Naive thymus-derived CD4-positive, alpha-beta T cell (primary cell): ENCODE measurements at regions not wholly inside any gene's neighbourhood (a gene's known extent, or its start where the extent isn't known, plus 50 kb on each side); places are given as distances from the start of the nearest gene placed in this dataset.

Experiments
- ATAC-seq: fragments of 150-1000 bp; cut with Tn5 transposase; 2 replicates; pipeline ENCODE4 v1.10.0; 2021; ENCODE audit warnings: mild to moderate bottlenecking, moderate library complexity
- CTCF ChIA-PET: fragments of 350-600 bp; sonication (Branson Sonifier 250); formaldehyde crosslinking; loops from one replicate; lab custom pipeline; 2021; ENCODE audit warnings: antibody characterized with exemption; lab: Charles Lee
- POLR2A ChIA-PET: fragments of 350-600 bp; sonication (Branson Sonifier 250); formaldehyde crosslinking; loops from one replicate; lab custom pipeline; 2021; ENCODE audit warnings: antibody characterized with exemption, inconsistent platforms; lab: Charles Lee
- DNase-seq, 9 donors: peaks; one replicate each; pipeline versions ENCODE4 v3.0.0 to v3.0.0-alpha.2; 2020 to 2022; ENCODE audit warnings: mixed read lengths in 1 of 9
- H3K27ac ChIP-seq: one replicate; pipeline ENCODE4 v1.7.0; 2013; ENCODE audit warnings: mild to moderate bottlenecking, low read depth, low read length, moderate library complexity
- H3K27me3 ChIP-seq, 2 donors: one replicate each; pipeline ENCODE4 v1.7.0; 2013; ENCODE audit warnings: low read length in 2 of 2, mild to moderate bottlenecking in 2 of 2, moderate library complexity in 2 of 2; ENCODE audit not compliant: control insufficient read depth in 2 of 2, insufficient read depth in 2 of 2
- H3K36me3 ChIP-seq, 3 experiments: 1 replicate in 2 of 3; 2 replicates in 1 of 3; pipeline ENCODE4 v1.7.0; 2013; ENCODE audit warnings: low read length in 3 of 3, mild to moderate bottlenecking in 3 of 3, moderate library complexity in 1 of 3; ENCODE audit not compliant: insufficient read depth in 3 of 3, control insufficient read depth in 2 of 3
- H3K4me1 ChIP-seq, 2 donors: one replicate each; pipeline ENCODE4 v1.7.0; 2013; ENCODE audit warnings: low read length in 2 of 2, mild to moderate bottlenecking in 2 of 2, moderate library complexity in 1 of 2; ENCODE audit not compliant: control insufficient read depth in 2 of 2, insufficient read depth in 2 of 2
- H3K4me3 ChIP-seq: 2 replicates; pipeline ENCODE4 v1.7.0; 2013; ENCODE audit warnings: mild to moderate bottlenecking, low read length
- H3K9me3 ChIP-seq, 3 experiments: 1 replicate in 2 of 3; 2 replicates in 1 of 3; pipeline ENCODE4 v1.7.0; 2013; ENCODE audit warnings: low read length in 3 of 3; ENCODE audit not compliant: control insufficient read depth in 2 of 3
- H3K27ac Mint-ChIP-seq, 9 donors: one replicate each; pipeline ENCODE4 v1.8.0; 2020 to 2022; ENCODE audit warnings: mixed read lengths in 9 of 9, mild to moderate bottlenecking in 8 of 9, moderate library complexity in 5 of 9, inconsistent platforms in 2 of 9
- H3K27me3 Mint-ChIP-seq, 5 donors: one replicate each; pipeline ENCODE4 v1.8.0; 2021 to 2022; ENCODE audit warnings: mixed read lengths in 5 of 5, mild to moderate bottlenecking in 1 of 5
- H3K36me3 Mint-ChIP-seq, 5 donors: one replicate each; pipeline ENCODE4 v1.8.0; 2020 to 2022; ENCODE audit warnings: mixed read lengths in 5 of 5, mild to moderate bottlenecking in 3 of 5, inconsistent platforms in 1 of 5
- H3K4me1 Mint-ChIP-seq, 7 donors: one replicate each; pipeline ENCODE4 v1.8.0; 2020 to 2022; ENCODE audit warnings: mixed read lengths in 7 of 7, mild to moderate bottlenecking in 3 of 7, inconsistent platforms in 1 of 7
- H3K4me3 Mint-ChIP-seq, 10 donors: one replicate each; pipeline ENCODE4 v1.8.0; 2020 to 2022; ENCODE audit warnings: mild to moderate bottlenecking in 10 of 10, mixed read lengths in 10 of 10, moderate library complexity in 6 of 10, inconsistent platforms in 2 of 10
- H3K9me3 Mint-ChIP-seq, 11 donors: one replicate each; pipeline ENCODE4 v1.8.0; 2020 to 2022; ENCODE audit warnings: mixed read lengths in 11 of 11, mild to moderate bottlenecking in 4 of 11, inconsistent platforms in 1 of 11, moderate library complexity in 1 of 11
- intact Hi-C, 2 donors: fragments of 100-400 bp; cut with micrococcal nuclease; formaldehyde crosslinking; loops; one replicate each; pipeline ENCODE4 v1.15.1; 2023

- no peaks in the 10 kb centered on the region for H3K4me1 Mint-ChIP-seq
- ATAC-seq = no peak
Measured at GRCh38 chr7:155138204-155138603, 68.1 kb downstream of the HTR5A start.

DNA sequence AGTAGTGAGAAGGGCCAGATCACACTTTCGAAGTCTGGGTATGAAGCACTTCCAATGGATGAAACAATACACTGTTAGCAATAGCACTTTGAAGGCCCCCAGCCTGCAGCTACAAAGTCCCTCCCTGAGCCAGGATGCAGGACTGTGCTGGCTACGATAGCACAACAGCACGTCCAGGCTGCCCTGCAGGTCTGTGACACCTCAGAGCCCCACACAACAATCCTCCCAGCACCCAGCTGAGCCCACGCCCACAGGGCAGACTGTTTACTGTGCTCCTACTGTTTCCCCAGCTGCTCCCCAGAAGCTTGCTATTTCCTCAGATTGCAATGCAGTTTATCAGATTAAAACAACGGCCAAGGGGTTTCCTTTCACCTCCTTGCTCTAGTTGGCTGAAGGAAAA, 71.4 kb downstream of the HTR5A start:
- H3K27me3 Mint-ChIP-seq = peaks cover 11 to 71% (median 42%) of the 10 kb centered on the region in 5 donors
- no peaks in the 10 kb centered on the region for H3K4me1 ChIP-seq
- peaks cover 0 to 10% (median 0%) of the 10 kb centered on the region in 11 donors for H3K9me3 Mint-ChIP-seq
- no peak overlapping the region for H3K4me3 ChIP-seq
- H3K36me3 Mint-ChIP-seq = no peaks in the 10 kb centered on the region
- H3K36me3 ChIP-seq = no peaks in the 10 kb centered on the region
- intact Hi-C loops = no loop called here
- H3K9me3 ChIP-seq = no peaks in the 10 kb centered on the region
- H3K4me1 Mint-ChIP-seq = no peaks in the 10 kb centered on the region
- H3K27ac ChIP-seq = no peak overlapping the region
- no peak overlapping the region for H3K27ac Mint-ChIP-seq
- no peaks in the 10 kb centered on the region for H3K27me3 ChIP-seq
- ATAC-seq = no peak
- DNase-seq = no peak
- H3K4me3 Mint-ChIP-seq = no peak overlapping the region
- ChIA-PET CTCF (no interaction called here), POLR2A (no interaction called here)

More at GRCh38 chr7:155138204-155138603, 68.1 kb downstream of the HTR5A start:
- peaks cover 0 to 10% (median 0%) of the 10 kb centered on the region in 11 donors for H3K9me3 Mint-ChIP-seq
- Histone ChIP-seq H3K4me3 (no peak overlapping the region), H3K36me3 (no peaks in the 10 kb centered on the region), H3K27ac (no peak overlapping the region), H3K4me1 (no peaks in the 10 kb centered on the region), H3K27me3 (no peaks in the 10 kb centered on the region), H3K9me3 (no peaks in the 10 kb centered on the region)
- no peaks in the 10 kb centered on the region for H3K36me3 Mint-ChIP-seq
- no peak for DNase-seq
- intact Hi-C loops = no loop called here
- peaks cover 11 to 50% (median 32%) of the 10 kb centered on the region in 5 donors for H3K27me3 Mint-ChIP-seq
- ChIA-PET POLR2A (no interaction called here), CTCF (no interaction called here)
- H3K4me3 Mint-ChIP-seq = no peak overlapping the region
- no peak overlapping the region for H3K27ac Mint-ChIP-seq

- H3K36me3 Mint-ChIP-seq = no peaks in the 10 kb centered on the region
- H3K4me3 Mint-ChIP-seq = no peak overlapping the region
- no peaks in the 10 kb centered on the region for H3K4me1 ChIP-seq
- H3K27ac Mint-ChIP-seq = no peak overlapping the region
- no peak overlapping the region for H3K27ac ChIP-seq
- no peaks in the 10 kb centered on the region for H3K27me3 ChIP-seq
- H3K4me3 ChIP-seq = no peak overlapping the region
- no peaks in the 10 kb centered on the region for H3K9me3 ChIP-seq
- no peak for ATAC-seq
- H3K36me3 ChIP-seq = no peaks in the 10 kb centered on the region
- ChIA-PET CTCF (no interaction called here), POLR2A (no interaction called here)
- DNase-seq = no peak
- H3K27me3 Mint-ChIP-seq = peaks cover 24 to 59% (median 35%) of the 10 kb centered on the region in 5 donors
- no peaks in the 10 kb centered on the region for H3K4me1 Mint-ChIP-seq
- H3K9me3 Mint-ChIP-seq = no peaks in the 10 kb centered on the region
- intact Hi-C loops = no loop called here
Measured at GRCh38 chr7:155143381-155143780, 73.3 kb downstream of the HTR5A start.

DNA sequence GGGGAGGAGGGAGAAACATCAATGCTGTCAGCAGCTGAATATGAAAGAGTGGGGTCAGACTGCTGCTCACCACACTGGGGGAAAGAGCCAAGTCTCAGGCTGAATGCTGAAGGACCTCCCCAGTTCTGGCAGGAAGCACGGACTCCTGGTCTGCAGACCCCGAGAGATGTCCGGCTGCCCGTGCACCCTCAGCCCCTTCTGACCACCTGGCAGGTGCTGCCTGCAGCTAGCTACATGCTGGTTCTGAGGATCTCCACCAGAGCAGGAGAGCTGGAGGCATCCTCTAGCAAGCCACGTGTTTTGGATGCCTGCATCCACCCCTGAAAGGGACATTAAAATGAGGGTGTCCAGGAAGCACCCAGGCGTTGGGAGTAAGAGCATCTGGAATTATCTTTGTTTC, 74.2 kb downstream of the HTR5A start:
- Histone ChIP-seq H3K4me3 (no peak overlapping the region), H3K27ac (no peak overlapping the region), H3K4me1 (no peaks in the 10 kb centered on the region), H3K27me3 (no peaks in the 10 kb centered on the region), H3K9me3 (no peaks in the 10 kb centered on the region), H3K36me3 (no peaks in the 10 kb centered on the region)
- no peak overlapping the region for H3K27ac Mint-ChIP-seq
- intact Hi-C loops = no loop called here
- DNase-seq (no peak), ATAC-seq (no peak)
- POLR2A ChIA-PET = no interaction called here
- H3K4me3 Mint-ChIP-seq = no peak overlapping the region
- H3K36me3 Mint-ChIP-seq = no peaks in the 10 kb centered on the region
- peaks cover 0 to 2% (median 0%) of the 10 kb centered on the region in 11 donors for H3K9me3 Mint-ChIP-seq
- H3K27me3 Mint-ChIP-seq = peaks cover 24 to 52% (median 34%) of the 10 kb centered on the region in 5 donors
- H3K4me1 Mint-ChIP-seq = no peaks in the 10 kb centered on the region
- CTCF ChIA-PET = interaction anchor here (0.6 kb wide), 1 partner anchor 255 kb away, joined by 3 read pairs; no protein-coding TSS in a partner anchor

GRCh38 chr7:155145477-155146255, 75.5 kb downstream of the HTR5A start:
- no peaks in the 10 kb centered on the region for H3K36me3 Mint-ChIP-seq
- Histone ChIP-seq H3K4me1 (no peaks in the 10 kb centered on the region), H3K36me3 (no peaks in the 10 kb centered on the region), H3K27me3 (no peaks in the 10 kb centered on the region), H3K9me3 (no peaks in the 10 kb centered on the region), H3K4me3 (no peak overlapping the region), H3K27ac (no peak overlapping the region)
- no peak overlapping the region for H3K4me3 Mint-ChIP-seq
- ChIA-PET CTCF (no interaction called here), POLR2A (no interaction called here)
- peaks cover 23 to 44% (median 31%) of the 10 kb centered on the region in 5 donors for H3K27me3 Mint-ChIP-seq
- ATAC-seq = no peak
- H3K9me3 Mint-ChIP-seq = peaks cover 0 to 2% (median 0%) of the 10 kb centered on the region in 11 donors
- H3K4me1 Mint-ChIP-seq = no peaks in the 10 kb centered on the region
- DNase-seq = no peak
- no peak overlapping the region for H3K27ac Mint-ChIP-seq
- intact Hi-C loops = no loop called here

GRCh38 chr7:155147172-155147571, 77.0 kb downstream of the HTR5A start:
- ATAC-seq = no peak
- CTCF ChIA-PET = no interaction called here
- intact Hi-C loops = no loop called here

DNA sequence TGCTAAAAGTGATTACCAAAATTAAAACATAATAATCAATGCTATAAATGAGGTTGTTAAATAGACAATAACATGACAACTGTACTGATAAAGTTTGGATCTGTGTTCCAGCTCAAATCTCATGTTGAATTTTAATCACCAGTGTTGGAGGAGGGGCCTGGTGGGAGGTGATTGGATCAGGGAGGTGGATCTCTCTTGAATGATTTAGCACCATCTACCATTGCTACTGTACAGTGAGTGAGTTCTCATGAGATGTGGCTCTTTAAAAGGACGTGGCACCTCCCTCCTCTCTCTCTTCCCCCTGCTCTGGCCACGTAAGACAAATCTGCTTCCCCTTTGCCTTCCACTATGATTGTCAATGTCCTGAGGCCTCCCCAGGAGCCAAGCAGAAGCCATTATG, 77.5 kb downstream of the HTR5A start:
- H3K4me1 Mint-ChIP-seq = no peaks in the 10 kb centered on the region
- no peaks in the 10 kb centered on the region for H3K4me1 ChIP-seq
- ATAC-seq (no peak), DNase-seq (no peak)
- H3K36me3 Mint-ChIP-seq = no peaks in the 10 kb centered on the region
- peaks cover 15 to 27% (median 19%) of the 10 kb centered on the region in 5 donors for H3K27me3 Mint-ChIP-seq
- no peak overlapping the region for H3K27ac ChIP-seq
- no peak overlapping the region for H3K4me3 ChIP-seq
- intact Hi-C loops = no loop called here
- no peaks in the 10 kb centered on the region for H3K9me3 ChIP-seq
- no peak overlapping the region for H3K4me3 Mint-ChIP-seq
- H3K36me3 ChIP-seq = no peaks in the 10 kb centered on the region
- H3K27me3 ChIP-seq = no peaks in the 10 kb centered on the region
- ChIA-PET POLR2A (no interaction called here), CTCF (no interaction called here)
- H3K27ac Mint-ChIP-seq = no peak overlapping the region
- H3K9me3 Mint-ChIP-seq = peaks cover 0 to 13% (median 6%) of the 10 kb centered on the region in 11 donors

More at GRCh38 chr7:155147172-155147571, 77.0 kb downstream of the HTR5A start:
- no peaks in the 10 kb centered on the region for H3K4me1 Mint-ChIP-seq
- POLR2A ChIA-PET = no interaction called here
- H3K27me3 ChIP-seq = no peaks in the 10 kb centered on the region
- no peaks in the 10 kb centered on the region for H3K36me3 Mint-ChIP-seq
- H3K4me3 Mint-ChIP-seq = no peak overlapping the region
- peaks cover 16 to 28% (median 22%) of the 10 kb centered on the region in 5 donors for H3K27me3 Mint-ChIP-seq
- H3K36me3 ChIP-seq = no peaks in the 10 kb centered on the region
- DNase-seq = no peak
- H3K27ac ChIP-seq = no peak overlapping the region
- H3K4me1 ChIP-seq = no peaks in the 10 kb centered on the region
- no peaks in the 10 kb centered on the region for H3K9me3 ChIP-seq
- no peak overlapping the region for H3K27ac Mint-ChIP-seq
- H3K9me3 Mint-ChIP-seq = peaks cover 0 to 11% (median 6%) of the 10 kb centered on the region in 11 donors
- H3K4me3 ChIP-seq = no peak overlapping the region
